Suprapubic skin (tissue), 4 donors: ENCODE measurements at regions not wholly inside any gene's neighbourhood (a gene's known extent, or its start where the extent isn't known, plus 50 kb on each side); places are given as distances from the start of the nearest gene placed in this dataset.

Experiments used
- DNase-seq, 2 donors: peaks; one replicate each; pipeline ENCODE4 v3.0.0-alpha.2; 2019; ENCODE audit warnings: low spot score in 2 of 2
- H3K27ac ChIP-seq: fragments of 200-600 bp; sonication (generic); one replicate; pipeline ENCODE4 v1.5.1; 2019
- H3K27me3 ChIP-seq: fragments of 200-600 bp; sonication (generic); one replicate; pipeline ENCODE4 v1.5.1; 2019
- H3K36me3 ChIP-seq: fragments of 200-600 bp; sonication (generic); one replicate; pipeline ENCODE4 v1.5.1; 2019
- H3K4me1 ChIP-seq: fragments of 200-600 bp; sonication (generic); one replicate; pipeline ENCODE4 v1.5.1; 2019
- H3K4me3 ChIP-seq: fragments of 200-600 bp; sonication (generic); one replicate; pipeline ENCODE4 v1.5.1; 2019; ENCODE audit warnings: mild to moderate bottlenecking
- H3K9me3 ChIP-seq: fragments of 200-600 bp; sonication (generic); one replicate; pipeline ENCODE4 v1.5.1; 2019
- CTCF ChIP-seq, 2 donors: fragments of 200-600 bp in 1 of 2; fragments of 450-650 bp in 1 of 2; sonication (generic) in 1 of 2; IDR thresholded peaks; one replicate each; pipeline ENCODE4 v1.5.1; 2016 to 2019; ENCODE audit warnings: antibody characterized with exemption in 2 of 2, mild to moderate bottlenecking in 1 of 2, moderate library complexity in 1 of 2
- EP300 ChIP-seq: sonication (generic); formaldehyde crosslinking; IDR thresholded peaks from one replicate; pipeline ENCODE4 v1.6.1; 2017; ENCODE audit warnings: antibody characterized with exemption
- POLR2A ChIP-seq, 2 donors: fragments of 450-650 bp; IDR thresholded peaks; one replicate each; pipeline ENCODE4 v1.6.1; 2017; ENCODE audit warnings: antibody characterized with exemption in 2 of 2, mild to moderate bottlenecking in 2 of 2, moderate library complexity in 2 of 2
- POLR2AphosphoS5 ChIP-seq, 3 donors: sonication (generic); formaldehyde crosslinking; IDR thresholded peaks; one replicate each; pipeline ENCODE4 v1.6.1; 2017; ENCODE audit warnings: antibody characterized with exemption in 3 of 3
- WGBS: methylation state at CpG from one replicate; pipeline ENCODE4 v1.1.5; 2018; 5-methylcytosine and 5-hydroxymethylcytosine counted together

- no peaks in the 10 kb centered on the region for H3K36me3 ChIP-seq
- WGBS, result 97% methylated on average over 2 of the region's 2 CpGs
- DNase-seq, result peak in 1 of 2 donors; percentile 16
- no peak overlapping the region for H3K27ac ChIP-seq
- no peaks in the 10 kb centered on the region for H3K4me1 ChIP-seq
- no peak overlapping the region for H3K4me3 ChIP-seq
- TF ChIP-seq POLR2A (IDR thresholded peaks at IDR 0.05) (no peak), POLR2AphosphoS5 (IDR thresholded peaks at IDR 0.05) (no peak), EP300 (no peak), CTCF (IDR thresholded peaks at IDR 0.05) (no peak)
- H3K27me3 ChIP-seq, result peaks cover 4% of the 10 kb centered on the region
- no peaks in the 10 kb centered on the region for H3K9me3 ChIP-seq
Observed at GRCh38 chr11:134679592-134679991, 267.6 kb upstream of the B3GAT1 start.

DNA sequence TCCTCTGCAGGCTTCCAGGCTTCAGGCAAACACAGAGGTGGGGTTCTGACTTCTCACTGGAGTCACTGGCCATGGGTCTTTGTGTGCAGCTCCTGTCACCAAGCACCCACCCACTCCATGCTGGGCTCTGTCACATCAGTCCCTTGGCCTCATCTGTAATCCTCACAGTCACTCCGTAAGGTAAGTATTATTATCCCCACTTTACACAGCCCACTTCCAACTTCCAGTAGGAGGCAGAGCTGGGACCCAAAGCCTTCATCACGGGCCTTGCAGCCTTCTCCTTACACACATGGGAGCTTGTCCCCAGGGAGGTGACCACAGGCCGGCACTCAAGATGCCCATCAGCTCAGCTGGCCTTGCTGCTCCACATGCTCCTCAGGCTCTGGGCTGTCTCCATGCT is 266.7 kb upstream of the B3GAT1 start:
- DNase-seq, result no peak
- no peak overlapping the region for H3K27ac ChIP-seq
- 79% methylated on average over 3 of the region's 3 CpGs for WGBS
- no peaks in the 10 kb centered on the region for H3K36me3 ChIP-seq
- H3K27me3 ChIP-seq, result peaks cover 4% of the 10 kb centered on the region
- H3K4me1 ChIP-seq, result no peaks in the 10 kb centered on the region
- H3K4me3 ChIP-seq, result no peak overlapping the region
- TF ChIP-seq CTCF (IDR thresholded peaks at IDR 0.05) (no peak), POLR2AphosphoS5 (IDR thresholded peaks at IDR 0.05) (no peak), EP300 (no peak), POLR2A (IDR thresholded peaks at IDR 0.05) (no peak)
- no peaks in the 10 kb centered on the region for H3K9me3 ChIP-seq

DNA sequence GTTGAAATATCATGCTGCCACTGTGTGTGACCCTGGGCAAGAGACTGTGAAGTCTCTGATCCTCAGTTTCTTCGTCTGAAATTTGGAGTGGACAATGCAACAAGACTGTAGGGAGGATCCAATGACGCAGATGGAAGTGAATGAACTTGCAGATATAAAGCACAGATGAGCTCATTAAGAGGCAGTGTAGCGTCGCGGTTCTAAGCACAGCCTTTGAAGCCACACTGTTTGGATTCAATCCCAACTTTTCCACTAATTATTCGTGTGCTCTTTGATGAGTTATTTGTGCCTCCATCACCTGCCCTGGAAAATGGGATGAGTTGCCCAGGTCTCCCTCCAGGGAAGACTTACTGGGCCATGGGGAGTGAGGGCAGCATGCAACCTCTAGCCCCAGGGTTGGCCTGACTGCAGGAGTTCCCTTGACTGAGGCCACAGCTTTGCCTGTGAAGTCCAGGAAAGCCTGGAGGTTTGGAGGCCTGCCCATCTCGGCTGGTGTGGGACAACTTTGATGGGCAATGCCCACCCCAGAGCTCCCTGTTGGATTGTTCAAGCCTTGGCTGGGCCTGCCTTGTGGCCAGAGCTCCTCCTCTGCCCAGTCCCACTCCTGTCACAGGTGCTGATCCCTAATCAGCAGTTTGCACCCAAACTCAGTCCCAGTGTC is 266.0 kb upstream of the B3GAT1 start:
- WGBS, result 73% methylated on average over 6 of the region's 7 CpGs

GRCh38 chr11:134677397-134677822 is 265.4 kb upstream of the B3GAT1 start:
- Histone ChIP-seq H3K4me1 (no peaks in the 10 kb centered on the region), H3K27me3 (no peaks in the 10 kb centered on the region), H3K9me3 (peaks cover 4% of the 10 kb centered on the region), H3K27ac (no peak overlapping the region), H3K36me3 (no peaks in the 10 kb centered on the region), H3K4me3 (no peak overlapping the region)
- peak in 1 of 2 donors; percentile 37 for DNase-seq
- TF ChIP-seq POLR2A (IDR thresholded peaks at IDR 0.05), result no peak
- no peak for TF ChIP-seq POLR2AphosphoS5 (IDR thresholded peaks at IDR 0.05)
- TF ChIP-seq EP300, result no peak
- WGBS, result 89% methylated on average over 9 of the region's 9 CpGs

More for the DNA sequence above, 266.0 kb upstream of the B3GAT1 start:
- Histone ChIP-seq H3K9me3 (peaks cover 3% of the 10 kb centered on the region), H3K4me1 (no peaks in the 10 kb centered on the region), H3K4me3 (no peak overlapping the region), H3K27me3 (peaks cover 4% of the 10 kb centered on the region), H3K36me3 (no peaks in the 10 kb centered on the region), H3K27ac (no peak overlapping the region)
- DNase-seq, result peak in 1 of 2 donors; percentile 74
- TF ChIP-seq POLR2AphosphoS5 (IDR thresholded peaks at IDR 0.05), result no peak
- no peak for TF ChIP-seq POLR2A (IDR thresholded peaks at IDR 0.05)
- no peak for TF ChIP-seq EP300
- TF ChIP-seq CTCF (IDR thresholded peaks at IDR 0.05), result no peak

- no peaks in the 10 kb centered on the region for H3K4me1 ChIP-seq
- H3K9me3 ChIP-seq, result peaks cover 4% of the 10 kb centered on the region
- WGBS, result 85% methylated on average over 9 of the region's 16 CpGs
- no peaks in the 10 kb centered on the region for H3K36me3 ChIP-seq
- no peak for TF ChIP-seq EP300
- no peak for TF ChIP-seq CTCF (IDR thresholded peaks at IDR 0.05)
- TF ChIP-seq POLR2AphosphoS5 (IDR thresholded peaks at IDR 0.05), result no peak
- no peak for TF ChIP-seq POLR2A (IDR thresholded peaks at IDR 0.05)
- H3K27me3 ChIP-seq, result peaks cover 1% of the 10 kb centered on the region
- no peak overlapping the region for H3K4me3 ChIP-seq
- H3K27ac ChIP-seq, result no peak overlapping the region
- DNase-seq, result peak in 1 of 2 donors; percentile 66
Observed at GRCh38 chr11:134676516-134677287, 264.7 kb upstream of the B3GAT1 start.
